ENCODE measurements at regions not wholly inside any gene's neighbourhood (a gene's known extent, or its start where the extent isn't known, plus 50 kb on each side); places are given as distances from the start of the nearest gene placed in this dataset.
"Not testable (repeated sequence)": the region's sequence is repeated elsewhere in the genome, so short reads cannot be mapped to it uniquely, and the experiment has no call there.

GRCh38 chr11:45390407-45390806 lies 104.3 kb upstream of the SYT13 start:
- H3K27me3 Mint-ChIP-seq (ENCODE audit: low read depth in 3 of 3), result peaks cover 2 to 4% (median 2%) of the 10 kb centered on the region in 3 donors
- H3K4me3 Mint-ChIP-seq, result no peak overlapping the region
- no peak for DNase-seq
- no peaks in the 10 kb centered on the region for H3K36me3 Mint-ChIP-seq
- H3K27ac Mint-ChIP-seq, result no peak overlapping the region
- H3K9me3 Mint-ChIP-seq, result no peaks in the 10 kb centered on the region
- no peaks in the 10 kb centered on the region for H3K4me1 Mint-ChIP-seq

GRCh38 chr11:45388472-45388871 lies 102.3 kb upstream of the SYT13 start:
- Mint-ChIP-seq H3K4me1 (peaks cover 0 to 1% of the 10 kb centered on the region in 2 donors), H3K36me3 (no peaks in the 10 kb centered on the region), H3K4me3 (no peak overlapping the region), H3K27ac (no peak overlapping the region), H3K27me3 (ENCODE audit: low read depth in 3 of 3) (peaks cover 0 to 2% (median 2%) of the 10 kb centered on the region in 3 donors), H3K9me3 (no peaks in the 10 kb centered on the region)
- DNase-seq, result no peak

GRCh38 chr11:45387885-45388284 lies 101.7 kb upstream of the SYT13 start:
- not testable (repeated sequence) for H3K27me3 Mint-ChIP-seq (ENCODE audit: low read depth in 3 of 3); DNase-seq; H3K4me3 Mint-ChIP-seq; H3K4me1 Mint-ChIP-seq; H3K36me3 Mint-ChIP-seq; H3K9me3 Mint-ChIP-seq; H3K27ac Mint-ChIP-seq

- Mint-ChIP-seq H3K4me3 (no peak overlapping the region), H3K27me3 (ENCODE audit: low read depth in 3 of 3) (peaks cover 0 to 2% (median 2%) of the 10 kb centered on the region in 3 donors), H3K9me3 (no peaks in the 10 kb centered on the region), H3K27ac (no peak overlapping the region), H3K4me1 (peaks cover 0 to 5% of the 10 kb centered on the region in 2 donors), H3K36me3 (no peaks in the 10 kb centered on the region)
- no peak for DNase-seq
Measured at GRCh38 chr11:45386972-45387371, 100.8 kb upstream of the SYT13 start.

GRCh38 chr11:45385844-45386243 lies 99.7 kb upstream of the SYT13 start:
- Mint-ChIP-seq H3K36me3 (no peaks in the 10 kb centered on the region), H3K4me1 (peaks cover 0 to 5% of the 10 kb centered on the region in 2 donors), H3K9me3 (no peaks in the 10 kb centered on the region), H3K4me3 (no peak overlapping the region), H3K27me3 (ENCODE audit: low read depth in 3 of 3) (peaks cover 2% of the 10 kb centered on the region in 3 donors), H3K27ac (no peak overlapping the region)
- no peak for DNase-seq

GRCh38 chr11:45385423-45385822 lies 99.3 kb upstream of the SYT13 start:
- Mint-ChIP-seq H3K4me3 (no peak overlapping the region), H3K27me3 (ENCODE audit: low read depth in 3 of 3) (peaks cover 2% of the 10 kb centered on the region in 3 donors), H3K4me1 (peaks cover 0 to 5% of the 10 kb centered on the region in 2 donors), H3K27ac (no peak overlapping the region), H3K36me3 (no peaks in the 10 kb centered on the region), H3K9me3 (no peaks in the 10 kb centered on the region)
- no peak for DNase-seq

GRCh38 chr11:45384711-45385241 lies 98.6 kb upstream of the SYT13 start:
- H3K4me3 Mint-ChIP-seq, result no peak overlapping the region
- no peaks in the 10 kb centered on the region for H3K36me3 Mint-ChIP-seq
- peaks cover 0 to 5% of the 10 kb centered on the region in 2 donors for H3K4me1 Mint-ChIP-seq
- H3K27ac Mint-ChIP-seq, result no peak overlapping the region
- DNase-seq, result no peak
- H3K27me3 Mint-ChIP-seq (ENCODE audit: low read depth in 3 of 3), result peaks cover 2 to 4% (median 2%) of the 10 kb centered on the region in 3 donors
- H3K9me3 Mint-ChIP-seq, result no peaks in the 10 kb centered on the region

GRCh38 chr11:45384016-45384415 lies 97.9 kb upstream of the SYT13 start:
- H3K4me3 Mint-ChIP-seq, result no peak overlapping the region
- peaks cover 2 to 5% (median 2%) of the 10 kb centered on the region in 3 donors for H3K27me3 Mint-ChIP-seq (ENCODE audit: low read depth in 3 of 3)
- H3K9me3 Mint-ChIP-seq, result no peaks in the 10 kb centered on the region
- no peak for DNase-seq
- no peak overlapping the region for H3K27ac Mint-ChIP-seq
- no peaks in the 10 kb centered on the region for H3K36me3 Mint-ChIP-seq
- H3K4me1 Mint-ChIP-seq, result peaks cover 0 to 5% of the 10 kb centered on the region in 2 donors

GRCh38 chr11:45383224-45383623 lies 97.1 kb upstream of the SYT13 start:
- Mint-ChIP-seq H3K4me3 (no peak overlapping the region), H3K27me3 (ENCODE audit: low read depth in 3 of 3) (peaks cover 2 to 5% (median 2%) of the 10 kb centered on the region in 3 donors), H3K4me1 (peaks cover 0 to 5% of the 10 kb centered on the region in 2 donors), H3K9me3 (no peaks in the 10 kb centered on the region), H3K27ac (no peak overlapping the region), H3K36me3 (no peaks in the 10 kb centered on the region)
- DNase-seq, result no peak

- no peak overlapping the region for H3K4me3 Mint-ChIP-seq
- H3K4me1 Mint-ChIP-seq, result peaks cover 0 to 5% of the 10 kb centered on the region in 2 donors
- H3K27me3 Mint-ChIP-seq (ENCODE audit: low read depth in 3 of 3), result peaks cover 2 to 5% (median 3%) of the 10 kb centered on the region in 3 donors
- no peaks in the 10 kb centered on the region for H3K36me3 Mint-ChIP-seq
- H3K9me3 Mint-ChIP-seq, result no peaks in the 10 kb centered on the region
- H3K27ac Mint-ChIP-seq, result no peak overlapping the region
- no peak for DNase-seq
Measured at GRCh38 chr11:45382133-45382878, 96.2 kb upstream of the SYT13 start.

- H3K36me3 Mint-ChIP-seq, result no peaks in the 10 kb centered on the region
- DNase-seq, result no peak
- H3K4me3 Mint-ChIP-seq, result no peak overlapping the region
- H3K27ac Mint-ChIP-seq, result no peak overlapping the region
- no peaks in the 10 kb centered on the region for H3K9me3 Mint-ChIP-seq
- peaks cover 8 to 15% of the 10 kb centered on the region in 2 donors for H3K4me1 Mint-ChIP-seq
- peaks cover 2 to 9% (median 5%) of the 10 kb centered on the region in 3 donors for H3K27me3 Mint-ChIP-seq (ENCODE audit: low read depth in 3 of 3)
Measured at GRCh38 chr11:45379162-45379863, 93.2 kb upstream of the SYT13 start.

GRCh38 chr11:45378516-45378915 lies 92.4 kb upstream of the SYT13 start:
- Mint-ChIP-seq H3K4me1 (peaks cover 8 to 15% of the 10 kb centered on the region in 2 donors), H3K9me3 (no peaks in the 10 kb centered on the region), H3K27ac (no peak overlapping the region), H3K4me3 (no peak overlapping the region), H3K27me3 (ENCODE audit: low read depth in 3 of 3) (peaks cover 2 to 9% (median 5%) of the 10 kb centered on the region in 3 donors), H3K36me3 (no peaks in the 10 kb centered on the region)
- DNase-seq, result no peak

- Mint-ChIP-seq H3K4me1 (peaks cover 11 to 23% of the 10 kb centered on the region in 2 donors), H3K27me3 (ENCODE audit: low read depth in 3 of 3) (peaks cover 4 to 16% (median 10%) of the 10 kb centered on the region in 3 donors), H3K36me3 (peaks cover 0 to 4% (median 0%) of the 10 kb centered on the region in 3 donors), H3K9me3 (no peaks in the 10 kb centered on the region), H3K4me3 (peak overlapping the region in 1 of 5 donors; percentile 10), H3K27ac (peak overlapping the region in 4 of 6 donors; percentile 2 to 51 (median 34))
- DNase-seq, result peak; percentile 25 to 35 (median 28)
Measured at GRCh38 chr11:45374653-45375059, 88.5 kb upstream of the SYT13 start.

- H3K36me3 Mint-ChIP-seq, result peaks cover 0 to 4% (median 0%) of the 10 kb centered on the region in 3 donors
- peaks cover 11 to 23% of the 10 kb centered on the region in 2 donors for H3K4me1 Mint-ChIP-seq
- DNase-seq, result no peak
- no peaks in the 10 kb centered on the region for H3K9me3 Mint-ChIP-seq
- H3K27ac Mint-ChIP-seq, result no peak overlapping the region
- H3K27me3 Mint-ChIP-seq (ENCODE audit: low read depth in 3 of 3), result peaks cover 4 to 16% (median 10%) of the 10 kb centered on the region in 3 donors
- no peak overlapping the region for H3K4me3 Mint-ChIP-seq
Measured at GRCh38 chr11:45374130-45374529, 88.0 kb upstream of the SYT13 start.

Measured in immature natural killer cell (primary cell).